AG20443 (cell line): ENCODE measurements at regions not wholly inside any gene's neighbourhood (a gene's known extent, or its start where the extent isn't known, plus 50 kb on each side); places are given as distances from the start of the nearest gene placed in this dataset.

Source experiments
- DNase-seq: peaks from one replicate; pipeline ENCODE4 v3.0.0; 2012; ENCODE audit warnings: low spot score, mixed read lengths

DNA sequence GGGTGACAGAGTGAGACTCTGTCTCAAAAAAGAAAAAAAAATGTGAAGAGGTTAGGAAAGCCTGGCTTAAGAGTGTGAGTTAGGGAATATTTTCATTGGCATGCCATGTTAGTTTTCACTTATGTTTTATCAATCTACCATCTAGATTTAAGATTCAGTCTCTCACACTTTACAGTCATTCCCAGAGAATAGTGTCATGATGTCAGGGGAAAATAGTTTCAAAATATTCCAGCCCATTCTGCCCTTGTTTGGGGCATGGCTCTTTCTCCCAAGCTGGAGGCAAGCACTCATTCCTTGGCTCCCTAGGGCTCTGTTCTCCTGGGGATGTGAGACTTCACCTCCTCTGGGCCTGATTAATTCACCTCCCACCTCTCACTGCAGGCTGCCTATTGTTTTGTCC, 331.5 kb downstream of the CXCL12 start:
- DNase-seq, result peak; percentile 13

DNA sequence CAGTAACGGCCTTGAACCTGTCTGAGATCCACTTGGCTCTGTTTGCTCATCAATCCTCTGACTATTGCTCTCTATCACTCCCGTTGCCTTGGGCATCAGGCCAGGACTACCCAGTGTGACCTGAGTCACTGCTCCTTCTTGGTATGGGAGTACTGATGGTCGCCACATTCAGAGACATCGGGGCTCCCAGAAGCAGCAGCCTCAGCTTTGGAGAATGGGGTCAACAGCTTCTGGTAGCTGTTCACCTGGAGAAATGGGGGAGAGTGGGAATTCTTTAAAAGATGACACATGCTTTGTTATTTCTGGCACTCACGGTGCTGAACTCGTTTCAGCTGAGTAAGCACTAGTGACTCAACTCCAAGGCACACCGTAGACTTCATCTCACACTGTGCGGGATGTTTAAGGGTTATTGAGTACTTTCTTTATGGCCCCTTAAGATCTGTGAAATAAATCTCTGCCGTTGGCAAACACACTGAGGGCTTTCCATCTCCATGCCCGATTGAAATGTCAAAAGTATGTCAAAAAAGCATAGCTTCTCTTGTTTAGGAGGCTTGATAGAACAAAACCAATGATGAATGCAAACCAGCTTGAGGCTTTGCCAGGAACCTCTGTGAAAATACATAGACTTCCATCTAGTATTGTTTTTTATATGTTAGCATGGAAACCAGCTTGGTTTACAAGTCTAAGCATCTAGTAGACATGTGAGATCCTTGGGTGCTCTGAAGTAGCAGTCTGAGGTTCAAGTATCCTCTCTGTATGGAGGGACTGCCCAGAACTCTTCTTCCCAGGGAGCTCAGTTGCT, 333.1 kb downstream of the CXCL12 start:
- peak; percentile 69 for DNase-seq

DNA sequence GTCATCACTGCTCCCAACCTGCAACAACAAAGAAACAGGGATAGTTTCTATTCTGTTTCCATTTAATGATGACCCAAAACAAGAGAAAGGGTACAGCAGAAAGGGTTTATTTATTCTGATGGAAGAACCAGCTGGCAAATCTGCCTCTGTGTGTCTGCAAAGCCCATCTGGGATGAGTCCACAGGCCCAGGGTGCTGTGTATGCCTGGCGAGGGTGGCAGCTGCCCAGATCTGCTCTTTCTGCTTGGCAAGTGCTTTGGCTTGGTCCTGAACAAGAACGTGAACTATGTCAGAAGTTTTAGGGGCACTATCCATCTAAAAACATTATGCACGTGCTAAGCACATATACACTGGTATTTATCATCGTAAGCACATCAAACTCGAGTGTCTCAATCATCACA, 333.8 kb downstream of the CXCL12 start:
- peak; percentile 1 for DNase-seq

DNA sequence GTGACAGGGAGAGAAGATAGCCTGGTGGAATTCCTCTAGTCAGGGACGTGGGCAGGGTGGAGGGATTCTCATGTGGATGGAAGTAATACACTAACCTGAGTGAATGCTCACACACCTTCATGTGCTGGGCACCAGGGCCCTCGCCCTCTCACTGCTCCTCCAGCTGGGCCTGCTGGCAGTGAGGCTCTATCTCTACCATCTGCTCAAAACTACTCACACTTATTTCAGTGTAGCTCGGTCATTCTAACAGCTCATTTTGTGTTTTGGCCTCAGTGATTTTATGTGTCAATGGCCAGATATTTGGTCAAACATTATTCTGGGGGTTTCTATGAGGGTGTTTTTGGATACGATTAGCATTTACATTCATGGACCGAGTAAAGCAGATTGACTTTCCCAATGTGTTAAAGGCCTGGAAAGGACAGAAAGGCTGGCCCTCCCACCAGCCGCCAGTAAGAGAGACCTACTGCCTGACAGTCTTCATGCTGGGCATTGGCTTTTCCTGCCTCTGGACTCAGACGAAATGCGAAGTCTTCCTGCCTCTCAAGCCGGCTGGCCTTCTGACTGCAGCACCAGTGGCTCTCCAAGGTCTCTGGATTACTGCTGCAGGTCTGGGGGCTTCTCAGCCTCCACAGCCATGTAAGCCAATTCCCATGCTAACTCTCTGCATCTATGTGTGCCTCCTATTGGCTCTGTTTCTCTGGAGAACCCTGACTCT, 335.4 kb downstream of the CXCL12 start:
- no peak for DNase-seq

DNA sequence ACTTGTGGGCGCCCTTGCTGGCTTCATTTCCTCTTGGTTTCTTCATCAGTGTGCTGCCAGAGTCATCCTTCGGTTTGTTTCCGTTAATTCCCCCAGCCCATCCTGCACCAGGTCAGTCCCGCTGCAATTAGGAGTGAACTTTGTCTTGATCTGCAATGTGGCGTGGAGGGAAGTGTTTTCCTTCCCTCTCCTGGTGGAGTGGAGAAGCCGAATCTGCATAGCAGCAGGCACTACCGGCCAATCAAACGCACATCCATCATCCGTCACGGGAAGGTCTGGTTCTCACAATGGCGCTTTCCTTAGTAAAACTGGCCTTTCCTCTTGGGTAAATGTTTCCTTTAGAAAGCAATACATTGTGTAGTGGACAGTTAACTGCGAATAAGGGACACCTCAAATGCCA, 337.5 kb downstream of the CXCL12 start:
- no peak for DNase-seq

DNA sequence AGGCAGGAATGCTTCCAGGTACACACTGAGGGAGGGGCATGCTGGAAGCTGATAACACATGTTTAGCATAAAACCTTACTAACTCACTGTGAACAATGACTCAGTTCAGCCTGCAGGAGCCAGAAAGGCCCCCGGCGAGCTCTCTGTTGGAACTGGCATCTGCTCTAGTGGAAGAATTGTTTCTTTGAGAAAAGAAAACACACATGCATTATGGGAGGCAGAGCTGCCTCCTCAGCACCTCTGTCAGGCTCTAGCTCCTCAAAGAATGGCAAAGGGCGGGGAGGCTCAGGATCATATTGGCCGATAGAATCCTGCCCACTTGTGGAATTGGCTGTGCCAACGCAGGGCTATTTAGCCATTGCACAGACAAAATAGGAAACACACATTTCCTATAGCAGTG, 338.3 kb downstream of the CXCL12 start:
- DNase-seq, result peak; percentile 48

DNA sequence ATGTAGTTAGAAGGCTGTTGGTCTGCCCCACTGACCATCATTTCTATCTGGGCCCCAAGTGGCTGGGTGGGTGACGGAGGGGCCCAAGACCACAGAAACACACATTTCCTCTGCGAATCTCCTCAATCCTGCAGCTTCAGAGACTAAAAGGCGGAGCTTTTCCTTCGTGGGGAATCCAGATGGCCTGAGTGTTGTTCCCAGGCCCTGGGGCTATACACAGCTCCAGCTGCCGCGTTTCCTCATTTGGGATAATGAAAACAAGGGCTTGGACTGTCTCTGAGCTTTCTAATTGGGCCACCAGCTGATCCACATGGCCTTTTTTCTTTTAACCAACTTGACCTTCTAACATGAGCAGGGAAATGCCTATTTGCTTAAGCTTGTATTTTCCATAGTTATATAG, 339.9 kb downstream of the CXCL12 start:
- peak; percentile 61 for DNase-seq

DNA sequence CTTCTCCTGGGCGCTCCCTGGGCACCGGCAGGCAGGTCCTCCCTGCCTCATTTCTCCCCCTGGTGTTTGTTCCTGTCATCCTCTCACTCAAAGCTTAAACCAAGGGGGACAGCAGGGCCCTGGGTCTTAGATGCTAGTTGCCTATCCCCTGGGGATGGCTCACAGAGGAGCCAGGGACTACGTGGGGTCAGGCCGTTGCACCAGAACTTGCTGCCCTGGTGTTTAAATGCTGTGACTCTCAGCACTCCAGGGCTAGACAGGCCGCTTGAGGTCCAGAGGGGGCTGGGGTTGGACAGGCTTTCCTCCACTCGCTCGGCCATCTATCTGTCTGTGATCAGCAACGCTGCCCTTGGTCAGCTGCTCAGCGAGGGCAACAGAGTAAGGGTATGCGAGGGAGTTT, 340.3 kb downstream of the CXCL12 start:
- DNase-seq, result no peak

DNA sequence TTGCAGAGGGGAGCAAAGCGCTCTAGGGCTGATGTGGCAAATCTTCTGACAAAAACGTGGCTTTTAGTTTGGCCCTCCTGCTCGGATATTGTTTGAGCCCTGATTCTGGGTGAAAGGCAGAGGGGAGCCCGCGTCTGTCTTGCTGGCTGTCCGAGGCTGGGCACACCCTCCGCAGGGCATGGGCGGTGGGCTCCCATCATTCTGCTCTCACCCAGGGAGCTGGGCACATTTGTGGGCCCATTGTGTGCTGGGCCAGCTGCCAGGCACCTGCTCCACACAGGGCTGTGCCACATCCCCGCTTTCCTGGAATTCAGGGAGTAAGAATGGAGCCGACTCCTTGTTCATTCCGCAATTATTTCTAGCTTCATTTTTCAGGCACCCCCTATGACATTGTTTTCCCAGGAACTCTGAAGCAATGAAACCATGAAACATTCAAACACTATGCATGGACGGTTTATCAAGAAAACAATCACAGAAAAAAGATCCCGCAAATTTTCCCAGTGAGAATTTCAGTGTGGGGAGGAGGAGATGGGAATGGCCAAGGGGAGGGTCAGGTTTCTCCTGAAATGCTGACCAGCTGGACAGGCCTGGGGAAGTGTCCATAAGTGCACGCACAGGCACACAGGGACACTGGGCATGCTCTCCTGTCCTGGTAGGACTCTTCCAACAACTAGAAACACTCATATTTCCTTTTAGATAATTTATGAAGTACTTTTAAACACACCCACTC, 341.1 kb downstream of the CXCL12 start:
- DNase-seq, result no peak

DNA sequence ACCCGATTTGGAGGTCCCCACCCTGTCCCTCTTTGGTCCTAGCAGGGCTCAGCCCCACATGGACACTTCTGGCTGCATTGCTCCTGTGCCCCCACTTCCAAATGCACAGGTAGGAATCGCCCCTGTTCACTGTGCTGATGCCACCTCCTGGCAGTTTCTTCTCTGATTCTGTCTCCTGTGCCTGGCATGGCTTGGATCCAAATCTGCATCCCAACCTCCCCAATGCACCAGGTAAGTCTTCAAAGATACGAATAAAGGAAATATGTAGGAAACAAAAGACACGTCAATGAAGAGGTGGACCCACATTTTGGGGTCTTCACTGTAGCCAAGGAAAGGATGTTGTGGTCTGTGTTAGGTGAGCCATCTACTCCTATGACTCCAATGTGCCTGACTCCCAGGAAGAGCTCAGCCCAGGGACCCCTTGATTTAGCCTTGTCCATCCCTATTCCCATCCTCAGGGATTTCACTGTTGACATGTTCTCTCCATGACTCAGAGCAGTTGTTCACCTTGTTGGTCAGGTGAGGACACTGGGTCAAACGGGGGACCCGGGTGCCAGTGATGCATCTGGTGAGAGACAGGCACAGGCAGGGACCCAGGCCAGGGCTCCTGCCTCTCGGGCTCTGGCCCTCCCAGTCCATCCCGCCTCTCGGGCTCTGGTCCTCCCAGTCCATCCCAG, 341.8 kb downstream of the CXCL12 start:
- DNase-seq, result no peak

DNA sequence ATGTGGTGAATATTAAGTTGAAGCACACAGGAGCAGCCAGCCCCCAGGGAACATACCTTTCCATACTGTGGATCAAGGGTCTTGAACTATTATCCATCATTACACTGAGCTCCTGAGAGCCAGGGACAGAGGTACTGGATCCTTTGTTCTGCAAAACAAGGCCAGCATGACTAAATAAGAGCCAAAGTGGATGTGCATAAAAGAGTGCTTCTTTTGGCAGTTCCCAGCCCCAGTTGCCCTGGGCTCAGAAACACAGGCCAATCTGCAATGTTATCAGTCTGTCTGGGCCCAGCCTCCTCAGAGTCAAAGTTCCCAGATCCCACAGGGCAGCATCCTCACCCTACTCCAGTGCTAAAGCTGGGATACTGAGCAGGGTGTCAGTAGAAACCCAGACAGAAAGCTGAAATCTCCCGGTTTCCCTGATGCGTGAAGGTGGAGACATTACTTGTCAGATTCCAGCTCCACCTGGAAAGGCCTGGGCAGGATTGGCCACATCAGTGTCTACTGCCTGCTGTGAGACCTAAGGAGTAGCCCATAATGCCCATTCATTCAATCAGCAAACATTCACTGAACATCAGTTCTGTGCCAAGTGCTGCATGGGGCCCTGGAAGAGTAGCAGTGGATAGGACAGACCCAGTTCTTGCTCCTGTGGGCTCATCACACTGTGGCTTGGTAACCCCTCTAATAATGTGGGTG, 342.7 kb downstream of the CXCL12 start:
- DNase-seq, result no peak

DNA sequence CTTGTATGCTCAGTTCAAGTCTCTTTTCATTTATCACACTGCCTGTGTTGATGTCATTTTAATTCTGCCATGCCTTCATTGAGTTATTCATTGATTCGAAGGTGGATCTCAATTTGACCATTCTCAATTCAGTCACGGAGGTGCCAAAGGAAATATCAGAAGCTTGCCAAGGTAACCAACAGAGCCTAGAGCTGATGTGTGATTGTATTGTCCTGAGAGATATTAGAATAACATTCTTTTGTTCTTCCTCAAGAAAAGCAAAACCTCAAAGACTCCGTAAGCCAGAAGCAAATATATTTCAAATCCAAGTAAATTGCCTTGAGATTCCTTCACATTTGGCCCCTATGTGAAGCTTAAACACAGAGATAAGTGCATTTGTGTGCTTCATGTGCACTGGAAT, 345.3 kb downstream of the CXCL12 start:
- no peak for DNase-seq

DNA sequence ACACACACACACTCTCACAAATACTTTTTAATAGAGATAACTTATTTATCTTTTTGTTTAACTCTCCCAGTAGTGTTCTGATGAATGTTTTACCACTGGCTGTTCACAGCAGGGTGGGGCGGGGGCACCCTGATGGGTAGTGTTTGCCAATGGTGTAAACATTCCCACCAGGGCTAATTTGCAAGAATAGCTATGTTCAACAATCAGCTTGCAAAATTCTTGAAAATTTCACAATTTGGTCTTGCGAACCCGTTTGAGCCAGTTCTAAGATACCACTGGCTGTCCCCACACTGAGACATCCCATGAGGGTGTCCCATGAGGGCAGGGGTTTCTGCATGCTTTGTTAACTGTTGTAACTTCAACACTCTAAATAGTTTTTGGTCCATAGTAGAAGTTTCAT, 348.5 kb downstream of the CXCL12 start:
- DNase-seq, result no peak

DNA sequence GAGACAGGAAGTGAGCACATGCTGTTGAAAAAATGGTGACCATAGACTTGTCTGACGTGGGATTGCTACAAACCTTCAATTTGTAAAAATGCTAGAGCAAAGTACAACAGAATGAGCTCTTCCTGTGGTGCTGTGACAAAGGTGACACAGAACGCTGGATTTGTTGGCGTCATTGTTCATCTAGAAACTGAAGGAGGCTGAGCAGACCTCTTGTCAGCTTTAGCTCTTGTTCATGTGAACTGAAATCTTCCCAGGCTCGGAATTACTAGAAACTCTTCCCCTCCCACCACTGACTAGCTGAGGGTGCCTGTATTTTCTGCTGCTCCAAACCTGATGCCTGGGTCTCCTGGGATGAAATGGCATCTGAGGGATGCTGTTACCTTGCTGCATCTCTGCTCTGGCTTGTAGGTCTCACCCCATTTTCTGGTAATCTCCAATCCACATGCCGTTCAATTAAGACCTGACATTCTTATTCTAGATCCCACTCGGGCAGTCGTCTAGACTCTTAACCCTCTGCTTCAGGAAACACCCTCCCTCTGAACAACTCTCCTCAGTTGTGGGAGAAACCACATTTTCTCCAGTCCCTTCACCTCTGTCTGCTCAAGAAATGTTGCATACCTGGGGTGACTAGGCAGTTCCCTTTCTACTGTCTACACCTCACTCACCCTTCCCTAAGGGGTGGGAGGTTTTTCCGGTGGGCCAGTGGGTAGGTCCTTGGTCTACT, 349.3 kb downstream of the CXCL12 start:
- DNase-seq, result no peak

DNA sequence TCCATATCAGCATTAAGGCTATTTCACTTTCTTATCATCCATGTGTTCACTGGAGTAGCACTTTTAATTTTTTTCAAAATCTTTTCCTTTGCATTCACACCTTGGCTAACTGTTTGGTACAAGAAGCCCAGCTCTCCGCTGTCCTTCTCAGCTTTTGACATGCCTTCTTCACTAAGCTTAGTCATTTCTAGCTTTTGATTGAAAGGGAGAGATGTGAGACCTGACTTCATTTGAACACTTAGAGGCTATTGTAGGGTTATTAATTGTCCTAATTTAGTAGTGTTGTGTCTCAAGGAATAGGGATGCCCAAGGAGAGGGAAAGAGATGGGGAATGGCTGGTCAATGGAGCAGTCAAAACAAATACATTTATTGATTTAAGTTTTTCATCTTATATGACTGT, 350.0 kb downstream of the CXCL12 start:
- DNase-seq, result no peak

DNA sequence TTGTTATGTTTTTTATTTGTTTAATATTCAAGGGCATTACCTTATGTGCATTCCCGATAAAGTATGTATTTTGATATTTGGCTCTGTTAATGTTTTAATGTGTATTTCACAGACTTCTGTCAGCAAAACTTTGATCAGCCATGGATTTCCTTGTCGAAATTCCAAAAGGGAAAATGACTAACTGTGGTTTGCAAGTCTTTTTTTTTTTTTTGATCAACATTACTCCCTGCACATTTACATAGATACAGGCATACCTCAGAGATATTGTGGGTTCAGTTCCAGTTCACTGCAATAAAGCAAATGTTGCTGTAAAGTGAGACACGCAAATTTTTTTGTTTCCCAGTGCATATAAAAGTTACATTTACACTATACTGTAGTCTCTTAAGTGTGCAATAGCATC, 351.9 kb downstream of the CXCL12 start:
- no peak for DNase-seq

DNA sequence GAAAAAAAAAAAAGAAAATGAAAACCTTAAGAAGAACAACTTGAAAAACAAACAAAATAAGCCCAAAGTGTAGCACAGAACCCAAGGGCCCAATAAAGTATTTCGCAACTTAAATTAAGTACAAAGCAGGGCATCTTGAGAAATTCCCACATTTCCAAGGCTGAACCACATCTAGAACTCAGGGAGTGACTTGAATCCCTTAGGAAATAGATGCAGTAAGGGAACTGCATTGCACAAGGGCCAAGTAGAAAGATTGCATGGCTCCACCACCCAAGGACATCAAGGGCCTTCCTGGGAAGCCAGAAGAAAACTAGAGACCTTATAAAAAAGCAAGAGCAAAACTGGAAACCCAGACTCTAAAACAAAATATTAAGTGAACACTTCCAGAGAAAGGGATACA, 352.7 kb downstream of the CXCL12 start:
- no peak for DNase-seq

DNA sequence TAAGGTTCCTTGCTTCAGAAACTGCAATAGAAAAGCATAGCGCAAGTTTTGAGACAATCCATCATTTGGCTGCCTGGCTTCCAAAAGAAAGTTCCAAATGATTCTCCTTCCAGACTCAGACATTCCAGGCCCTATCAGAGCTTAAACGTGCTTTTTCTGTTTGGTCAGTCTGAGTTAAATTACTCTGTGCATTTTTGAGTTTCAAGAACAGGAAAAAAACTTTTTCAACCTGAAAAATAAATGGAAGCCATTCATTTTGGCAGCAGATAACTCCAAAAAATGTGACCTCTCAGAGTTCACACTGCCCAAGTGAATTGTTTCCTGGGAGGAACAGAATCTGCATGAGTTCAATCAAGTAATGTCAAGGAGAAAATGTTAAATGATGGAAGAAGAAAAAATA, 354.2 kb downstream of the CXCL12 start:
- DNase-seq, result no peak

DNA sequence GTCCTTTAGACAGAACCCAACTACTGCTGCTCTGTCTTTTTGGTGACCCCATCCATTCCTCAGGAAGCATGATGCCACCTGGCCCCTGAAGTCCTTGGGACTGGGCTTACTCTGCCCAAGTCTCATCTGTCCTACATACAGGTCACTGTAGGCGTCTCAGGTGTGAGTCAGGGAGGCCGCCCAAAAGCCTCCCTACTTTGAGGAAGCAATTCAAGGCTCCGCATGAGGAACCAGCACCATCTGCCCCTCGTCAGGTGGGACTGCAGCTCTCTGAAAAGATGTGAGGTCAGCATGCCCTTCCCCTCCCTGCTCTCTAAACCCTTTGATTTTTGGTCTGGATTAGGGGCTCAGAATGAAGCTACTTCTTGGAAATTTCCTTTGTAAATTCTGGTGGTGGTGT, 354.8 kb downstream of the CXCL12 start:
- DNase-seq, result no peak

DNA sequence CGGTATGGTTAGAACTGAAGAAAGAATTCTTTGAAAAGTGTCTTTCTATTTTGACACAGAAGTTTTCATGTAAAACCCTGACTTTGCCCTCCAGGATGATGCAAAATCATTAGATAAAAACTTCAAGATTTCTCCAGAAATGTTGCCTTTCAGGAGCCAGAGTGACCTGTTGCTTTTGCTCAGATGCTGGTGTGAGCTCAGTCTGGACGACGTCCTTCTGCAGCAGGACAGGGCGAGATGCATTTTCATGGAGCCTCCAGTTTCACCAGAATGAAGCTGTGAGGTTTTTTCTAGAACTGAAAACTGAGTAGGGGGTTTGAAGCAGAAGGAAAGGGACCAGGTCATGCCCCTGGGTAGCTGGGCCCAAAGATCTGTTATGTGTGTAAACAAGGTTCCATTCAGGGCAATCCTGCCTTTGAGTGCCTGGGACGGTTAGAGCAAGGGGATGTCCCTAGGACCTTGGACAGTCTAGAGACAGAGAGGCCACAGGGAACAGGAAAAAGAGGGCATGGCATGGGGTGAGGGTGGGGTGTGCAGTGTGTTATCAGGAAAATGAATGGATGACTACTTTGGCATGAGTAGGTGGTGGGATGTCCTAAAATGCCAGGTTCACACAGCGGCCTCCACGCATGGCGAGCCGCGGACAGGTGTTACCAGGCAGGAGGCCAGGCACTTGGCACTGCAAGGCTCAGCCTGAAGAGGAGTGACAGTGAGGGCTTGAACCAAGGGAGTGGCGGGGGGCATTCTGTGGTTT, 356.3 kb downstream of the CXCL12 start:
- DNase-seq, result no peak
